ENCODE measurements at regions not wholly inside any gene's neighbourhood (a gene's known extent, or its start where the extent isn't known, plus 50 kb on each side); places are given as distances from the start of the nearest gene placed in this dataset.

DNA sequence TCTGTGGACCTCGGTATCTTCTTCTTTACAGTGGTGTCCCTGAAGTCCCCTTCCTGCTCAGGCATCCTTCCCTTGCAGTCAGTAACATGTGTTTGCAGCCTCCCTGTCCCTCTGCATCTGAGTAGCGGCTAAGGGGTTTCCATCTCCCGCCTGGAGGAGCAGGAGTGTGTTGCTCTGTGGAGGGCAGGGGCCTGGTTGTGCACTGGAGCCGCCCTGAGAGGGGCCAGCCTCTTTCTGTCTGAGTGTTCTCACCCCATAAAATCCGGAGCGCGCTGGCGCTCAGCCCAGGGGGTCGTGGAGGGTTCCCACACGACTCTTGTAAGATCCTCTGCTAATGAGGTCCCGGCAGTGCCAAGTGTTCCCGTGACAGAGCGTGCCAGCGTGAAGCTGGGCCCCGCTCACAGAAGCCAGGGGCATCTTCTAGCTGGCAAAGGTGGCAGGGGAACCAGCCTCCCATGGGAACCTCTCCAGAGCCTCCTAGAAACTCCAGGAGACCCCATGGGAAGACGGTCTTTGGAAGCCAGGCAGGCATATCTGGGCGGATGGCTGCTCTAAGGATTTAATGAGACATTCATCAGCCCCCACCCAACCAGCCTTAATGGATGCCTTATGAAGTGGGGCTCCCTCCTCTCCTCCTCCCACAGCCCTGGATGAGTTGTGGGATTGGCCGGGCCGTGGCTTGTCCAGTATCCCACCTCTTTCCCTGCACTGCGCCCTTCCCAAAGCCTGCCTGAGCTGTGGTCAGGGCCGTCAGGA lies 91.4 kb upstream of the GSE1 start:
- no peak for TF ChIP-seq POLR2AphosphoS5 (IDR thresholded peaks at IDR 0.05; ENCODE audit: low read depth, low read length)
- no peak for TF ChIP-seq POLR2A (IDR thresholded peaks at IDR 0.05; ENCODE audit: low read depth, low read length)
- TF ChIP-seq TAF1 (IDR thresholded peaks at IDR 0.05; ENCODE audit: low read depth, low read length): no peak

All from GM12891 (cell line).